OCI-LY1 (cell line): ENCODE measurements at regions not wholly inside any gene's neighbourhood (a gene's known extent, or its start where the extent isn't known, plus 50 kb on each side); places are given as distances from the start of the nearest gene placed in this dataset.

Experiments
- H2AFZ ChIP-seq: fragments of 200-600 bp; sonication (generic), shearing (Covaris generic); 2 replicates; pipeline ENCODE4 v1.6.0; 2014; ENCODE audit warnings: antibody characterized with exemption, mild to moderate bottlenecking, low read length
- H3F3A ChIP-seq: fragments of 200-600 bp; sonication (generic), shearing (Covaris generic); 2 replicates; pipeline ENCODE4 v1.6.0; 2014; ENCODE audit warnings: mild to moderate bottlenecking, antibody characterized with exemption, low read length, moderate library complexity; ENCODE audit not compliant: insufficient read depth
- H3K27ac ChIP-seq: fragments of 200-600 bp; sonication (generic); 2 replicates; pipeline ENCODE4 v1.5.1; 2014; ENCODE audit warnings: low read length, mixed run types, mild to moderate bottlenecking, low read depth; ENCODE audit not compliant: poor library complexity, severe bottlenecking
- H3K27me3 ChIP-seq: fragments of 200-600 bp; sonication (generic); 2 replicates; pipeline ENCODE4 v1.6.0; 2014; ENCODE audit warnings: antibody characterized with exemption, mild to moderate bottlenecking, low read length, moderate library complexity; ENCODE audit not compliant: insufficient read depth
- H3K36me3 ChIP-seq: fragments of 200-600 bp; sonication (generic); 2 replicates; pipeline ENCODE4 v1.6.1; 2014; ENCODE audit warnings: mild to moderate bottlenecking, antibody characterized with exemption, low read length, moderate library complexity, mixed read lengths; ENCODE audit not compliant: insufficient read depth
- H3K4me1 ChIP-seq: fragments of 200-600 bp; sonication (generic); 2 replicates; pipeline ENCODE4 v1.5.1; 2014; ENCODE audit warnings: mild to moderate bottlenecking, low read length, moderate library complexity; ENCODE audit not compliant: insufficient read depth, severe bottlenecking
- H3K4me2 ChIP-seq: fragments of 200-600 bp; sonication (generic), shearing (Covaris generic); 2 replicates; pipeline ENCODE4 v1.6.1; 2014; ENCODE audit warnings: low read length
- H3K4me3 ChIP-seq: fragments of 200-600 bp; sonication (generic); 2 replicates; pipeline ENCODE4 v1.5.1; 2014; ENCODE audit warnings: low read length, low read depth, mild to moderate bottlenecking, mixed read lengths; ENCODE audit not compliant: poor library complexity, severe bottlenecking
- H3K79me2 ChIP-seq: fragments of 200-600 bp; shearing (Covaris generic); 2 replicates; pipeline ENCODE4 v1.6.1; 2016; ENCODE audit warnings: mixed run types, low read length, mixed read lengths; ENCODE audit not compliant: insufficient read depth
- H3K9ac ChIP-seq: fragments of 200-600 bp; sonication (generic), shearing (Covaris generic); 2 replicates; pipeline ENCODE4 v1.6.1; 2014; ENCODE audit warnings: mild to moderate bottlenecking, low read length, mixed read lengths
- H3K9me2 ChIP-seq: fragments of 200-600 bp; sonication (generic), shearing (Covaris generic); 2 replicates; pipeline ENCODE4 v1.6.1; 2014; ENCODE audit warnings: low read depth, mild to moderate bottlenecking, low read length, mixed read lengths
- H3K9me3 ChIP-seq: fragments of 200-600 bp; shearing (Covaris generic); 2 replicates; pipeline ENCODE4 v1.6.1; 2014; ENCODE audit warnings: low read length, mixed read lengths
- H4K20me1 ChIP-seq: fragments of 200-600 bp; sonication (generic), shearing (Covaris generic); 2 replicates; pipeline ENCODE4 v1.6.0; 2016; ENCODE audit warnings: mild to moderate bottlenecking, low read length; ENCODE audit not compliant: insufficient read depth
- EZH2 ChIP-seq: fragments of 200-600 bp; sonication (generic), shearing (Covaris generic); IDR thresholded peaks from 2 replicates; pipeline ENCODE4 v1.8.0; 2017; ENCODE audit warnings: borderline replicate concordance, mixed run types, mild to moderate bottlenecking, antibody characterized with exemption, low read length, moderate library complexity, mixed read lengths
- TF ChIP-seq, protein P1 (sequence below): fragments of 200-600 bp; sonication (generic), shearing (Covaris generic); IDR thresholded peaks from 2 replicates; pipeline ENCODE4 v1.5.1; 2017; ENCODE audit warnings: mild to moderate bottlenecking, antibody characterized with exemption, low read length, moderate library complexity, mixed read lengths

DNA sequence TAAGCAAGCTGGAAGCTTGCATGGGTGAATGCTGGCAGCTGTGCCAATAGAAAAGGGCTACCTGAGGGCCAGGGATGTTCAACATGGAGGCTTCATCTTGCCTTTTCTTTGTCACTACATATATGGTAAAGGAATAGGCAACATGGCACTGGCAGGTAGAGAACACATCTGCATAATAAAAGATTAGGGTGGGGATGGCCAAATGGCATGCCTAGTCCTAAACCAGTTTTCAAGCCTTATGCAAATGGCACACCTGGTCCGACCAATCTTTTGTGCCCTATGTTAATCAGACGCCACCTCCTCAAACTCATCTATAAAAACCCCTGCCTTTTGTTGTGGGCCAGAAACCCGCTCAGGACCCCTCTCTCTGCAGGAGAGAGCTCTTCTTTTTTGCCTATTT, 216.8 kb upstream of the PROK2 start:
- Histone ChIP-seq H3K79me2 (no peaks in the 10 kb centered on the region), H2AFZ (no peak overlapping the region), H3K36me3 (no peaks in the 10 kb centered on the region), H3K4me3 (no peak overlapping the region), H3F3A (no peaks in the 10 kb centered on the region), H3K4me2 (no peak overlapping the region), H3K9ac (no peak overlapping the region), H3K9me2 (no peaks in the 10 kb centered on the region), H3K27ac (no peak overlapping the region), H3K4me1 (no peaks in the 10 kb centered on the region), H3K27me3 (no peaks in the 10 kb centered on the region; the same call in 1 of the 2 replicates), H3K9me3 (no peaks in the 10 kb centered on the region), H4K20me1 (no peaks in the 10 kb centered on the region)
- TF ChIP-seq, protein P1, sequence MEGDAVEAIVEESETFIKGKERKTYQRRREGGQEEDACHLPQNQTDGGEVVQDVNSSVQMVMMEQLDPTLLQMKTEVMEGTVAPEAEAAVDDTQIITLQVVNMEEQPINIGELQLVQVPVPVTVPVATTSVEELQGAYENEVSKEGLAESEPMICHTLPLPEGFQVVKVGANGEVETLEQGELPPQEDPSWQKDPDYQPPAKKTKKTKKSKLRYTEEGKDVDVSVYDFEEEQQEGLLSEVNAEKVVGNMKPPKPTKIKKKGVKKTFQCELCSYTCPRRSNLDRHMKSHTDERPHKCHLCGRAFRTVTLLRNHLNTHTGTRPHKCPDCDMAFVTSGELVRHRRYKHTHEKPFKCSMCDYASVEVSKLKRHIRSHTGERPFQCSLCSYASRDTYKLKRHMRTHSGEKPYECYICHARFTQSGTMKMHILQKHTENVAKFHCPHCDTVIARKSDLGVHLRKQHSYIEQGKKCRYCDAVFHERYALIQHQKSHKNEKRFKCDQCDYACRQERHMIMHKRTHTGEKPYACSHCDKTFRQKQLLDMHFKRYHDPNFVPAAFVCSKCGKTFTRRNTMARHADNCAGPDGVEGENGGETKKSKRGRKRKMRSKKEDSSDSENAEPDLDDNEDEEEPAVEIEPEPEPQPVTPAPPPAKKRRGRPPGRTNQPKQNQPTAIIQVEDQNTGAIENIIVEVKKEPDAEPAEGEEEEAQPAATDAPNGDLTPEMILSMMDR: no peak
- no peak for TF ChIP-seq EZH2

DNA sequence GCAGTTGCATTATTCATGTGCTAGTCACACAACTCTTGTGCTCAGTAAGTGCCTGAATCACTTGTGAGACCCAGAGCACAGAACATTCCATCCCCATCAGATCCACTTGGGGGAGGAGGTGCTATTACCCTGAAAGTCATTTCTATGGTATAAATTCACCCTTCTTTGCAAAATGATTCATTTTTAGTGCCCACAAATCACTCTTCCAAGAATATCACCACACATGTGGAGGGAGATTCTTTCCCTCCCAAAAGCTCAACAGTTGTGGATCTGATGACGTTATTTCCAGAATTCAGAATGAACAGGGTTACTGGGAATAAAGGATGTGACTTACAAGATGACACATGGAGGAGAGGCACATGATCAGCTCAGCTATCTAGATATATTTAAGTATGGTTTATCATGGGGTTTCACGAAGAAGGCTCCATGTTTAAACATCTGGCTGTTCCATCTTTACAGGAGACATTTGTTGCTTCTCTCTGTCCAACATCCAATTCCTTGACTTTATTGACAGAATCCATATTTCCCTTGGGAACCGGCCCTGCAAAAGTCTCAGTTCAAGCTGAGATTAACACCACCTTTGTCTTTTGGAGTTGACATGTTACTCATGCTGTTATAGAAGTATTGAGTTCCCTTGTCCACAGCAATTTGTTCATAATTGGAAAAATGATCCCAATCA, 214.2 kb upstream of the PROK2 start:
- H3K9ac ChIP-seq: no peak overlapping the region
- H3K36me3 ChIP-seq: no peaks in the 10 kb centered on the region
- no peaks in the 10 kb centered on the region for H4K20me1 ChIP-seq
- no peak overlapping the region for H2AFZ ChIP-seq
- no peak overlapping the region for H3K4me3 ChIP-seq
- no peaks in the 10 kb centered on the region for H3K9me2 ChIP-seq
- TF ChIP-seq, protein P1: no peak
- TF ChIP-seq EZH2: no peak
- no peaks in the 10 kb centered on the region for H3K27me3 ChIP-seq
- H3K9me3 ChIP-seq: no peaks in the 10 kb centered on the region
- H3F3A ChIP-seq: no peaks in the 10 kb centered on the region
- H3K27ac ChIP-seq: no peak overlapping the region
- no peaks in the 10 kb centered on the region for H3K4me1 ChIP-seq
- no peak overlapping the region for H3K4me2 ChIP-seq
- no peaks in the 10 kb centered on the region for H3K79me2 ChIP-seq

DNA sequence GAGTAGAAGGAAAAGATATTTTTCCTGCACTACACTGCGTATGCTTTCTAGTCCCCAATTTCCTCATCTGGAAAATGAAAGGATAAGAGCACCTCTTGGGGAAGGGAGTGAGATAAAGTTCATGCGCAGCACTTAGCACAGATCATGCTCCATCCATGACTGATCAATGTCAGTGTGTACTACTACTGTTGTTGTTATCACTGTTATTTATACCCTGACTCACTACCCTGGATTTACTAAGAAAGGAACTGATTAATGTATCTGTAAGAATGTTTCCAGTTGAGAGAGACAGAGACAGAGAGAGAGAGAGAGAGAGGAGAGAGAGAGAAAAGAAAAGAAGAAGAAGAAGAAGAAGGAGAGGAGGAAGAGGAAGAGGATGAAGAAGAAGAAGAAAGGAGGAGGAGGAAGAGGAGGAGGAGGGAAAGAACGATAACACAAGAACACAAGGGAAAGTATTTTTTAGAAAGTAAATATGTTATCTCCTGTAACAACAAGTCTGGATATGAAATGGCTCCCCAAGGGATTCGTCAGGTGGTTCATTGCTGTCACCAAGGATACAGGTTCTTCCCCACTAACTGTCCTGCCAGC, 212.2 kb upstream of the PROK2 start:
- no peak overlapping the region for H3K9ac ChIP-seq
- no peaks in the 10 kb centered on the region for H3K4me1 ChIP-seq
- no peaks in the 10 kb centered on the region for H3F3A ChIP-seq
- no peaks in the 10 kb centered on the region for H3K9me3 ChIP-seq
- H4K20me1 ChIP-seq: no peaks in the 10 kb centered on the region
- no peaks in the 10 kb centered on the region for H3K27me3 ChIP-seq
- no peaks in the 10 kb centered on the region for H3K9me2 ChIP-seq
- no peak overlapping the region for H2AFZ ChIP-seq
- H3K27ac ChIP-seq: no peak overlapping the region
- H3K79me2 ChIP-seq: no peaks in the 10 kb centered on the region
- no peaks in the 10 kb centered on the region for H3K36me3 ChIP-seq
- no peak overlapping the region for H3K4me3 ChIP-seq
- TF ChIP-seq EZH2: no peak
- TF ChIP-seq, protein P1: no peak
- no peak overlapping the region for H3K4me2 ChIP-seq
